GM21367 (cell line): ENCODE measurements at regions not wholly inside any gene's neighbourhood (a gene's known extent, or its start where the extent isn't known, plus 50 kb on each side); places are given as distances from the start of the nearest gene placed in this dataset.

Source experiments
- ATAC-seq: cut with Tn5 transposase; IDR thresholded peaks from one replicate; pipeline ENCODE4 v1.9.1; 2021; ENCODE audit not compliant: unreplicated experiment

GRCh38 chr3:88921986-88922385 lies 185.4 kb upstream of the EPHA3 start:
- no peak for ATAC-seq

- ATAC-seq, result no peak
Measured at GRCh38 chr3:88926221-88926620, 181.2 kb upstream of the EPHA3 start.

- ATAC-seq, result no peak
Measured at GRCh38 chr3:88930611-88931010, 176.8 kb upstream of the EPHA3 start.

GRCh38 chr3:88936831-88937230 lies 170.6 kb upstream of the EPHA3 start:
- no peak for ATAC-seq

GRCh38 chr3:88940296-88940695 lies 167.1 kb upstream of the EPHA3 start:
- no peak for ATAC-seq

GRCh38 chr3:88947013-88947412 lies 160.4 kb upstream of the EPHA3 start:
- no peak for ATAC-seq

GRCh38 chr3:88954853-88955252 lies 152.6 kb upstream of the EPHA3 start:
- no peak for ATAC-seq

- no peak for ATAC-seq
Measured at GRCh38 chr3:88955274-88955673, 152.1 kb upstream of the EPHA3 start.

- ATAC-seq, result no peak
Measured at GRCh38 chr3:88957711-88958439, 149.5 kb upstream of the EPHA3 start.

- ATAC-seq, result no peak
Measured at GRCh38 chr3:88960019-88960418, 147.4 kb upstream of the EPHA3 start.

GRCh38 chr3:88963003-88963402 lies 144.4 kb upstream of the EPHA3 start:
- no peak for ATAC-seq

GRCh38 chr3:88979760-88980159 lies 127.7 kb upstream of the EPHA3 start:
- ATAC-seq, result no peak

GRCh38 chr3:88983458-88983857 lies 124.0 kb upstream of the EPHA3 start:
- no peak for ATAC-seq

- ATAC-seq, result no peak
Measured at GRCh38 chr3:88984256-88984655, 123.2 kb upstream of the EPHA3 start.

GRCh38 chr3:88984832-88985231 lies 122.6 kb upstream of the EPHA3 start:
- ATAC-seq, result no peak

- no peak for ATAC-seq
Measured at GRCh38 chr3:88985491-88985890, 121.9 kb upstream of the EPHA3 start.

- no peak for ATAC-seq
Measured at GRCh38 chr3:88986834-88987233, 120.6 kb upstream of the EPHA3 start.

GRCh38 chr3:88987776-88988175 lies 119.6 kb upstream of the EPHA3 start:
- ATAC-seq, result no peak

GRCh38 chr3:88988906-88989305 lies 118.5 kb upstream of the EPHA3 start:
- no peak for ATAC-seq

- ATAC-seq, result no peak
Measured at GRCh38 chr3:88991496-88991895, 115.9 kb upstream of the EPHA3 start.

GRCh38 chr3:88996691-88997090 lies 110.7 kb upstream of the EPHA3 start:
- ATAC-seq, result no peak

- no peak for ATAC-seq
Measured at GRCh38 chr3:88997260-88997659, 110.2 kb upstream of the EPHA3 start.

- no peak for ATAC-seq
Measured at GRCh38 chr3:89000886-89001285, 106.5 kb upstream of the EPHA3 start.
